PFSK-1 (cell line): ENCODE measurements at regions not wholly inside any gene's neighbourhood (a gene's known extent, or its start where the extent isn't known, plus 50 kb on each side); places are given as distances from the start of the nearest gene placed in this dataset.

Experiments
- POLR2AphosphoS5 ChIP-seq: IDR thresholded peaks from 2 replicates; pipeline ENCODE4 v1.6.1; 2012; ENCODE audit warnings: low read depth, mild to moderate bottlenecking, control low read depth, low read length, moderate library complexity
- TF ChIP-seq, protein P1 (sequence below), 2 experiments: IDR thresholded peaks; 2 replicates each; pipeline versions ENCODE4 v1.6.1 to v1.8.0; 2011 to 2012; ENCODE audit warnings: low read depth in 2 of 2, low read length in 2 of 2, control low read depth in 1 of 2, inconsistent platforms in 1 of 2, mild to moderate bottlenecking in 1 of 2, moderate library complexity in 1 of 2; ENCODE audit not compliant: insufficient read depth in 1 of 2

DNA sequence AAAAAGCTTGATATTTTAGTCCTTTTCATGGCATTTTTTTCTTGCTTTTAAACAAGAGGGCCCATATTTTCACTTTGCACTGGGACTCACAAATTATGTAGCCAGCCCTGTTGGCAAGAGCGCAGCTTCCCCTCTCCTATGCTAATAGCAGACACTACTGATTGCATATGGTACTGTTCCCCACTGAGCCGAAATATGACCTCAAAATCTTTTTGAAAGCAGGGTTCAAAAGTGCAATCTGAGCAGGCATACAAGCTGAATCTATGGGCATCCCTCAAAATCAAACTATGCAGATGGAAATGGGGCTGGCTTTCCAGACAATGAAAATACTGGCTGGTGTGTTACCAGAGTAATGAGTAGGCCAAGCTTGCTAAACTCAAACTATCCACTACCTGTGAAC lies 225.2 kb upstream of the SETMAR start:
- TF ChIP-seq POLR2AphosphoS5, result no peak
- TF ChIP-seq, protein P1, sequence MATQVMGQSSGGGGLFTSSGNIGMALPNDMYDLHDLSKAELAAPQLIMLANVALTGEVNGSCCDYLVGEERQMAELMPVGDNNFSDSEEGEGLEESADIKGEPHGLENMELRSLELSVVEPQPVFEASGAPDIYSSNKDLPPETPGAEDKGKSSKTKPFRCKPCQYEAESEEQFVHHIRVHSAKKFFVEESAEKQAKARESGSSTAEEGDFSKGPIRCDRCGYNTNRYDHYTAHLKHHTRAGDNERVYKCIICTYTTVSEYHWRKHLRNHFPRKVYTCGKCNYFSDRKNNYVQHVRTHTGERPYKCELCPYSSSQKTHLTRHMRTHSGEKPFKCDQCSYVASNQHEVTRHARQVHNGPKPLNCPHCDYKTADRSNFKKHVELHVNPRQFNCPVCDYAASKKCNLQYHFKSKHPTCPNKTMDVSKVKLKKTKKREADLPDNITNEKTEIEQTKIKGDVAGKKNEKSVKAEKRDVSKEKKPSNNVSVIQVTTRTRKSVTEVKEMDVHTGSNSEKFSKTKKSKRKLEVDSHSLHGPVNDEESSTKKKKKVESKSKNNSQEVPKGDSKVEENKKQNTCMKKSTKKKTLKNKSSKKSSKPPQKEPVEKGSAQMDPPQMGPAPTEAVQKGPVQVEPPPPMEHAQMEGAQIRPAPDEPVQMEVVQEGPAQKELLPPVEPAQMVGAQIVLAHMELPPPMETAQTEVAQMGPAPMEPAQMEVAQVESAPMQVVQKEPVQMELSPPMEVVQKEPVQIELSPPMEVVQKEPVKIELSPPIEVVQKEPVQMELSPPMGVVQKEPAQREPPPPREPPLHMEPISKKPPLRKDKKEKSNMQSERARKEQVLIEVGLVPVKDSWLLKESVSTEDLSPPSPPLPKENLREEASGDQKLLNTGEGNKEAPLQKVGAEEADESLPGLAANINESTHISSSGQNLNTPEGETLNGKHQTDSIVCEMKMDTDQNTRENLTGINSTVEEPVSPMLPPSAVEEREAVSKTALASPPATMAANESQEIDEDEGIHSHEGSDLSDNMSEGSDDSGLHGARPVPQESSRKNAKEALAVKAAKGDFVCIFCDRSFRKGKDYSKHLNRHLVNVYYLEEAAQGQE (IDR thresholded peaks at IDR 0.05; ENCODE audit: insufficient read depth in 1 of 2, low read depth in 2 of 2, low read length in 2 of 2), result no peak
